GM12892 (cell line): ENCODE measurements at regions not wholly inside any gene's neighbourhood (a gene's known extent, or its start where the extent isn't known, plus 50 kb on each side); places are given as distances from the start of the nearest gene placed in this dataset.

Experiments used
- POLR2A ChIP-seq: IDR thresholded peaks from 2 replicates; pipeline ENCODE4 v1.6.1; 2011; ENCODE audit warnings: low read depth, low read length, control low read depth
- POLR2AphosphoS5 ChIP-seq: IDR thresholded peaks from 2 replicates; pipeline ENCODE4 v1.6.1; 2011; ENCODE audit warnings: low read depth, low read length, control low read depth
- TAF1 ChIP-seq: IDR thresholded peaks from 2 replicates; pipeline ENCODE4 v1.6.1; 2011; ENCODE audit warnings: low read depth, mild to moderate bottlenecking, control low read depth, low read length, borderline replicate concordance

- TF ChIP-seq POLR2AphosphoS5 (no peak), POLR2A (no peak), TAF1 (no peak)
Measured at GRCh38 chr4:66556651-66557278, 886.5 kb upstream of the EPHA5 start.
